SK-N-SH (cell line): ENCODE measurements at regions not wholly inside any gene's neighbourhood (a gene's known extent, or its start where the extent isn't known, plus 50 kb on each side); places are given as distances from the start of the nearest gene placed in this dataset.

Source experiments
- CTCF ChIA-PET: fragments of 300-600, 350-600 bp; formaldehyde crosslinking; extraction: SDS; loops from one replicate; lab custom pipeline; 2021; lab: Yijun Ruan, JAX
- POLR2A ChIA-PET: fragments of 350-600 bp; sonication (Branson Sonifier 250); formaldehyde crosslinking; extraction: SDS; loops from one replicate; lab custom pipeline; 2020; ENCODE audit warnings: antibody characterized with exemption, inconsistent platforms; lab: Yijun Ruan, JAX
- DNase-seq: peaks from one replicate; pipeline ENCODE4 v3.0.0; 2012
- H2AFZ ChIP-seq: fragments of 200-600 bp; sonication (generic); 2 replicates; pipeline ENCODE4 v1.8.1; 2016; ENCODE audit warnings: antibody characterized with exemption, mild to moderate bottlenecking, low read depth
- H3F3A ChIP-seq: fragments of 200-600 bp; sonication (generic); replicated peaks from 2 replicates; pipeline ENCODE3; 2016; ENCODE audit warnings: antibody characterized with exemption, mild to moderate bottlenecking; ENCODE audit not compliant: insufficient read depth
- H3K27ac ChIP-seq, 2 experiments: fragments of 200-500 bp in 1 of 2; fragments of 200-600 bp in 1 of 2; sonication (Bioruptor generic) in 1 of 2; sonication (generic), shearing (Covaris generic) in 1 of 2; 2 replicates each; pipeline versions ENCODE4 v1.5.1 to v1.6.1; 2014 to 2016; ENCODE audit warnings: low read depth in 2 of 2, inconsistent platforms in 1 of 2, low read length in 1 of 2, mild to moderate bottlenecking in 1 of 2, mixed read lengths in 1 of 2
- H3K27me3 ChIP-seq: fragments of 200-600 bp; sonication (generic), shearing (Covaris generic); 2 replicates; pipeline ENCODE4 v1.6.1; 2016; ENCODE audit warnings: mixed run types; ENCODE audit not compliant: insufficient read depth
- H3K36me3 ChIP-seq, 2 experiments: fragments of 200-500 bp in 1 of 2; fragments of 200-600 bp in 1 of 2; sonication (Bioruptor generic) in 1 of 2; sonication (generic) in 1 of 2; replicated peaks in 1 of 2; 2 replicates each; pipeline versions ENCODE3 to v1.5.1; 2014 to 2016; ENCODE audit warnings: low read length in 1 of 2, mild to moderate bottlenecking in 1 of 2; ENCODE audit not compliant: insufficient read depth in 2 of 2, control insufficient read depth in 1 of 2
- H3K4me1 ChIP-seq, 2 experiments: fragments of 200-500 bp in 1 of 2; fragments of 200-600 bp in 1 of 2; sonication (Bioruptor generic) in 1 of 2; sonication (generic), shearing (Covaris generic) in 1 of 2; 2 replicates each; pipeline versions ENCODE4 v1.5.1 to v1.6.1; 2014 to 2016; ENCODE audit warnings: low read depth in 1 of 2, low read length in 1 of 2, mixed run types in 1 of 2; ENCODE audit not compliant: insufficient read depth in 2 of 2, control insufficient read depth in 1 of 2
- H3K4me2 ChIP-seq: fragments of 200-600 bp; sonication (generic), shearing (Covaris generic); 2 replicates; pipeline ENCODE4 v1.6.1; 2017; ENCODE audit warnings: mixed run types
- H3K4me3 ChIP-seq, 2 experiments: fragments of 200-500 bp in 1 of 2; fragments of 200-600 bp in 1 of 2; sonication (Bioruptor generic) in 1 of 2; sonication (generic), shearing (Covaris generic) in 1 of 2; 2 replicates each; pipeline versions ENCODE4 v1.5.1 to v1.8.1; 2014 to 2016; ENCODE audit warnings: low read depth in 2 of 2, inconsistent platforms in 1 of 2, low read length in 1 of 2, mild to moderate bottlenecking in 1 of 2, mixed read lengths in 1 of 2, moderate library complexity in 1 of 2
- H3K79me2 ChIP-seq: fragments of 200-600 bp; sonication (generic); 2 replicates; pipeline ENCODE4 v1.8.1; 2017; ENCODE audit warnings: mild to moderate bottlenecking; ENCODE audit not compliant: insufficient read depth
- H3K9ac ChIP-seq: fragments of 200-600 bp; sonication (generic); 2 replicates; pipeline ENCODE4 v1.6.1; 2017; ENCODE audit warnings: mixed run types
- H3K9me2 ChIP-seq: fragments of 200-600 bp; sonication (generic); 2 replicates; pipeline ENCODE4 v1.6.1; 2017; ENCODE audit warnings: mixed run types
- H3K9me3 ChIP-seq: fragments of 200-600 bp; sonication (generic); 2 replicates; pipeline ENCODE4 v1.6.1; 2017; ENCODE audit warnings: mixed run types, mild to moderate bottlenecking, moderate library complexity
- H4K20me1 ChIP-seq: fragments of 200-600 bp; sonication (generic); 2 replicates; pipeline ENCODE4 v1.6.1; 2017; ENCODE audit warnings: mild to moderate bottlenecking, mixed run types; ENCODE audit not compliant: insufficient read depth
- ELF1 ChIP-seq: IDR thresholded peaks from 2 replicates; pipeline ENCODE4 v1.4.0; 2012
- EP300 ChIP-seq, 2 experiments: IDR thresholded peaks; 2 replicates each; pipeline versions ENCODE4 v1.4.0 to v1.6.1; 2012; ENCODE audit warnings: borderline replicate concordance in 1 of 2, low read depth in 1 of 2, low read length in 1 of 2
- EZH2phosphoT487 ChIP-seq: fragments of 200-600 bp; sonication (generic); IDR thresholded peaks from 2 replicates; pipeline ENCODE4 v1.6.1; 2017; ENCODE audit warnings: low read depth, mixed run types, mild to moderate bottlenecking, antibody characterized with exemption, moderate library complexity, borderline replicate concordance
- FOXM1 ChIP-seq: IDR thresholded peaks from 2 replicates; pipeline ENCODE4 v1.4.0; 2012; ENCODE audit warnings: low read depth, mild to moderate bottlenecking
- GABPA ChIP-seq: IDR thresholded peaks from 2 replicates; pipeline ENCODE4 v1.4.0; 2012; ENCODE audit warnings: low read depth, mild to moderate bottlenecking
- MXI1 ChIP-seq: IDR thresholded peaks from 2 replicates; pipeline ENCODE4 v1.6.1; 2012; ENCODE audit warnings: mild to moderate bottlenecking, low read depth, low read length, improper control_type of control experiment
- POLR2AphosphoS5 ChIP-seq: IDR thresholded peaks from 2 replicates; pipeline ENCODE4 v1.6.1; 2012; ENCODE audit warnings: low read depth, low read length
- SIN3A ChIP-seq: IDR thresholded peaks from 2 replicates; pipeline ENCODE4 v1.6.1; 2012; ENCODE audit warnings: low read depth, mild to moderate bottlenecking, low read length, moderate library complexity, borderline replicate concordance
- SMC3 ChIP-seq: IDR thresholded peaks from 2 replicates; pipeline ENCODE4 v1.6.1; 2012; ENCODE audit warnings: low read depth, low read length, improper control_type of control experiment
- TAF1 ChIP-seq: IDR thresholded peaks from 2 replicates; pipeline ENCODE4 v1.6.1; 2012; ENCODE audit warnings: low read depth, mild to moderate bottlenecking, low read length, moderate library complexity, borderline replicate concordance
- YY1 ChIP-seq: IDR thresholded peaks from 2 replicates; pipeline ENCODE4 v1.4.0; 2012; ENCODE audit warnings: low read depth, mild to moderate bottlenecking
- ZBTB33 ChIP-seq: IDR thresholded peaks from 2 replicates; pipeline ENCODE4 v1.4.0; 2012; ENCODE audit warnings: low read depth, borderline replicate concordance
- TF ChIP-seq, protein P1 (sequence below): fragments of 150-350 bp; IDR thresholded peaks from 2 replicates; pipeline ENCODE4 v1.6.1; 2017; ENCODE audit warnings: antibody characterized with exemption, low read length, low read depth, borderline replicate concordance
- TF ChIP-seq, protein P2 (sequence below): IDR thresholded peaks from 2 replicates; pipeline ENCODE4 v1.4.0; 2012; ENCODE audit warnings: low read depth
- TF ChIP-seq, protein P3 (sequence below): IDR thresholded peaks from 2 replicates; pipeline ENCODE4; 2012
- TF ChIP-seq, protein P4 (sequence below): IDR thresholded peaks from 2 replicates; pipeline ENCODE4 v1.6.1; 2012; ENCODE audit warnings: mild to moderate bottlenecking, low read depth, low read length, moderate library complexity

GRCh38 chr9:22257026-22257816, 189.4 kb upstream of the DMRTA1 start:
- Histone ChIP-seq H3K9me3 (no peaks in the 10 kb centered on the region), H3K9ac (no peak overlapping the region), H3K9me2 (no peaks in the 10 kb centered on the region), H3K27ac (no peak overlapping the region), H3K79me2 (no peaks in the 10 kb centered on the region), H2AFZ (no peak overlapping the region), H3K4me2 (no peak overlapping the region), H3K4me1 (no peaks in the 10 kb centered on the region), H3K27me3 (no peaks in the 10 kb centered on the region), H3K36me3 (no peaks in the 10 kb centered on the region), H4K20me1 (no peaks in the 10 kb centered on the region), H3K4me3 (no peak overlapping the region), H3F3A (no peaks in the 10 kb centered on the region)
- DNase-seq, result no peak
- TF ChIP-seq SIN3A, result no peak
- TF ChIP-seq, protein P1, sequence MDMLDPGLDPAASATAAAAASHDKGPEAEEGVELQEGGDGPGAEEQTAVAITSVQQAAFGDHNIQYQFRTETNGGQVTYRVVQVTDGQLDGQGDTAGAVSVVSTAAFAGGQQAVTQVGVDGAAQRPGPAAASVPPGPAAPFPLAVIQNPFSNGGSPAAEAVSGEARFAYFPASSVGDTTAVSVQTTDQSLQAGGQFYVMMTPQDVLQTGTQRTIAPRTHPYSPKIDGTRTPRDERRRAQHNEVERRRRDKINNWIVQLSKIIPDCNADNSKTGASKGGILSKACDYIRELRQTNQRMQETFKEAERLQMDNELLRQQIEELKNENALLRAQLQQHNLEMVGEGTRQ, result no peak
- no peak for TF ChIP-seq EP300 (IDR thresholded peaks at IDR 0.05; ENCODE audit: borderline replicate concordance in 1 of 2, low read depth in 1 of 2, low read length in 1 of 2)
- TF ChIP-seq TAF1, result no peak
- no peak for TF ChIP-seq POLR2AphosphoS5
- TF ChIP-seq SMC3, result no peak
- no peak for TF ChIP-seq GABPA
- TF ChIP-seq ZBTB33, result no peak
- TF ChIP-seq ELF1, result no peak
- no peak for TF ChIP-seq MXI1
- TF ChIP-seq, protein P2, sequence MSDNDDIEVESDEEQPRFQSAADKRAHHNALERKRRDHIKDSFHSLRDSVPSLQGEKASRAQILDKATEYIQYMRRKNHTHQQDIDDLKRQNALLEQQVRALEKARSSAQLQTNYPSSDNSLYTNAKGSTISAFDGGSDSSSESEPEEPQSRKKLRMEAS, result no peak
- ChIA-PET CTCF (interaction anchor here (0.7 to 1.1 kb wide), 2 partner anchors 13 to 549 kb away, joined by 3 to 4 read pairs; no protein-coding TSS in a partner anchor), POLR2A (no interaction called here)

- no peak overlapping the region for H3K27ac ChIP-seq
- no peaks in the 10 kb centered on the region for H3K4me1 ChIP-seq
- no peak overlapping the region for H3K4me3 ChIP-seq
- H3K4me2 ChIP-seq, result no peak overlapping the region
- no peak for DNase-seq
- no peaks in the 10 kb centered on the region for H4K20me1 ChIP-seq
- ChIA-PET CTCF (no interaction called here), POLR2A (no interaction called here)
- H3F3A ChIP-seq, result no peaks in the 10 kb centered on the region
- H3K9me3 ChIP-seq, result no peaks in the 10 kb centered on the region; the same call in 1 of the 2 replicates
- no peaks in the 10 kb centered on the region for H3K79me2 ChIP-seq
- no peaks in the 10 kb centered on the region; the same call in 1 of the 2 replicates for H3K27me3 ChIP-seq
- no peaks in the 10 kb centered on the region for H3K9me2 ChIP-seq
- no peak overlapping the region for H3K9ac ChIP-seq
- H3K36me3 ChIP-seq, result no peaks in the 10 kb centered on the region
- no peak overlapping the region for H2AFZ ChIP-seq
- TF ChIP-seq SIN3A, result no peak
- TF ChIP-seq, protein P3, sequence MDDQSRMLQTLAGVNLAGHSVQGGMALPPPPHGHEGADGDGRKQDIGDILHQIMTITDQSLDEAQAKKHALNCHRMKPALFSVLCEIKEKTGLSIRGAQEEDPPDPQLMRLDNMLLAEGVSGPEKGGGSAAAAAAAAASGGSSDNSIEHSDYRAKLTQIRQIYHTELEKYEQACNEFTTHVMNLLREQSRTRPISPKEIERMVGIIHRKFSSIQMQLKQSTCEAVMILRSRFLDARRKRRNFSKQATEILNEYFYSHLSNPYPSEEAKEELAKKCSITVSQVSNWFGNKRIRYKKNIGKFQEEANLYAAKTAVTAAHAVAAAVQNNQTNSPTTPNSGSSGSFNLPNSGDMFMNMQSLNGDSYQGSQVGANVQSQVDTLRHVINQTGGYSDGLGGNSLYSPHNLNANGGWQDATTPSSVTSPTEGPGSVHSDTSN, result no peak
- TF ChIP-seq POLR2AphosphoS5, result no peak
- no peak for TF ChIP-seq EZH2phosphoT487
- no peak for TF ChIP-seq FOXM1
- TF ChIP-seq YY1, result no peak
- TF ChIP-seq, protein P4, sequence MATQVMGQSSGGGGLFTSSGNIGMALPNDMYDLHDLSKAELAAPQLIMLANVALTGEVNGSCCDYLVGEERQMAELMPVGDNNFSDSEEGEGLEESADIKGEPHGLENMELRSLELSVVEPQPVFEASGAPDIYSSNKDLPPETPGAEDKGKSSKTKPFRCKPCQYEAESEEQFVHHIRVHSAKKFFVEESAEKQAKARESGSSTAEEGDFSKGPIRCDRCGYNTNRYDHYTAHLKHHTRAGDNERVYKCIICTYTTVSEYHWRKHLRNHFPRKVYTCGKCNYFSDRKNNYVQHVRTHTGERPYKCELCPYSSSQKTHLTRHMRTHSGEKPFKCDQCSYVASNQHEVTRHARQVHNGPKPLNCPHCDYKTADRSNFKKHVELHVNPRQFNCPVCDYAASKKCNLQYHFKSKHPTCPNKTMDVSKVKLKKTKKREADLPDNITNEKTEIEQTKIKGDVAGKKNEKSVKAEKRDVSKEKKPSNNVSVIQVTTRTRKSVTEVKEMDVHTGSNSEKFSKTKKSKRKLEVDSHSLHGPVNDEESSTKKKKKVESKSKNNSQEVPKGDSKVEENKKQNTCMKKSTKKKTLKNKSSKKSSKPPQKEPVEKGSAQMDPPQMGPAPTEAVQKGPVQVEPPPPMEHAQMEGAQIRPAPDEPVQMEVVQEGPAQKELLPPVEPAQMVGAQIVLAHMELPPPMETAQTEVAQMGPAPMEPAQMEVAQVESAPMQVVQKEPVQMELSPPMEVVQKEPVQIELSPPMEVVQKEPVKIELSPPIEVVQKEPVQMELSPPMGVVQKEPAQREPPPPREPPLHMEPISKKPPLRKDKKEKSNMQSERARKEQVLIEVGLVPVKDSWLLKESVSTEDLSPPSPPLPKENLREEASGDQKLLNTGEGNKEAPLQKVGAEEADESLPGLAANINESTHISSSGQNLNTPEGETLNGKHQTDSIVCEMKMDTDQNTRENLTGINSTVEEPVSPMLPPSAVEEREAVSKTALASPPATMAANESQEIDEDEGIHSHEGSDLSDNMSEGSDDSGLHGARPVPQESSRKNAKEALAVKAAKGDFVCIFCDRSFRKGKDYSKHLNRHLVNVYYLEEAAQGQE, result no peak
- no peak for TF ChIP-seq ZBTB33
These were observed 181.6 kb upstream of the DMRTA1 start for GRCh38 chr9:22265038-22265437.
